ENCODE measurements at regions not wholly inside any gene's neighbourhood (a gene's known extent, or its start where the extent isn't known, plus 50 kb on each side); places are given as distances from the start of the nearest gene placed in this dataset.

DNA sequence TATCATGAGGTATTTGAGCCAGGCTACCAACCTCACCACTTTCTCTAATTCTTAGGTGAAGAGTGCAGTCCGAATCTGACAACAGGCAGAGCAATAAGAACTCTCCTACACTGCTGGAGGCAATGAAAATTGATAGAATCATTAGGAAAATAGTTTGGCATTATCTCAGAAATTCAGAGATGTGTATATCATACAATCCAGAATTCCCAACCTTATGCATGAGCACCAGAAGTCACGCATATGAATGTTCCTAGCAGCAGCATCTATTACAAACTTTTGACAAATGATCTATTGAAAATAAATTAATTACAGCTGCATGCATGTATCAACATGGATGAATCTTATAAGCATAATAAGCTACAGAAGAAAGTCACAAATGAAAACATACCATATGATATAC, 176.9 kb upstream of the CAMK1G start:
- no peak overlapping the region for H3K27ac ChIP-seq (ENCODE audit: low read length)
- ATAC-seq (no peak), DNase-seq (ENCODE audit: low read depth, low spot score) (no peak)
- H3K9me3 ChIP-seq (ENCODE audit: control insufficient read depth, insufficient read depth, low read depth, low read length) = no peaks in the 10 kb centered on the region
- BruUV-seq (replicated peaks) = no TSS peak
- ChIA-PET POLR2A (no interaction called here), CTCF (interaction anchor here (0.7 kb wide), 1 partner anchor 29 kb away, joined by 3 read pairs; no protein-coding TSS in a partner anchor)
- peaks cover 2% of the 10 kb centered on the region; the same call in 1 of the 2 replicates for H3K27me3 ChIP-seq (ENCODE audit: control insufficient read depth, insufficient read depth, low read length)
- intact Hi-C loops (cut with micrococcal nuclease; ENCODE audit: unreplicated experiment) = no loop called here
- in situ Hi-C loops (cut with HindIII; ENCODE audit: low pct_unique_long_range_greater_than_20kb, low sequenced_read_pairs) = no loop called here
- no peak overlapping the region for H3K4me3 ChIP-seq (ENCODE audit: low read depth in 2 of 2, low read length in 2 of 2)
- no peaks in the 10 kb centered on the region for H3K4me1 ChIP-seq (ENCODE audit: control insufficient read depth, insufficient read depth, low read length)
- no peaks in the 10 kb centered on the region for H3K36me3 ChIP-seq (ENCODE audit: control insufficient read depth, insufficient read depth, low read length)
- TF ChIP-seq TCF7L2 (IDR thresholded peaks at IDR 0.05; ENCODE audit: low read depth, low read length) (no peak), POLR2AphosphoS5 (IDR thresholded peaks at IDR 0.05; ENCODE audit: low read depth, low read length) (no peak), SIN3A (IDR thresholded peaks at IDR 0.05; ENCODE audit: borderline replicate concordance, insufficient read depth, low read depth, low read length) (no peak)
- TF ChIP-seq, protein P1, sequence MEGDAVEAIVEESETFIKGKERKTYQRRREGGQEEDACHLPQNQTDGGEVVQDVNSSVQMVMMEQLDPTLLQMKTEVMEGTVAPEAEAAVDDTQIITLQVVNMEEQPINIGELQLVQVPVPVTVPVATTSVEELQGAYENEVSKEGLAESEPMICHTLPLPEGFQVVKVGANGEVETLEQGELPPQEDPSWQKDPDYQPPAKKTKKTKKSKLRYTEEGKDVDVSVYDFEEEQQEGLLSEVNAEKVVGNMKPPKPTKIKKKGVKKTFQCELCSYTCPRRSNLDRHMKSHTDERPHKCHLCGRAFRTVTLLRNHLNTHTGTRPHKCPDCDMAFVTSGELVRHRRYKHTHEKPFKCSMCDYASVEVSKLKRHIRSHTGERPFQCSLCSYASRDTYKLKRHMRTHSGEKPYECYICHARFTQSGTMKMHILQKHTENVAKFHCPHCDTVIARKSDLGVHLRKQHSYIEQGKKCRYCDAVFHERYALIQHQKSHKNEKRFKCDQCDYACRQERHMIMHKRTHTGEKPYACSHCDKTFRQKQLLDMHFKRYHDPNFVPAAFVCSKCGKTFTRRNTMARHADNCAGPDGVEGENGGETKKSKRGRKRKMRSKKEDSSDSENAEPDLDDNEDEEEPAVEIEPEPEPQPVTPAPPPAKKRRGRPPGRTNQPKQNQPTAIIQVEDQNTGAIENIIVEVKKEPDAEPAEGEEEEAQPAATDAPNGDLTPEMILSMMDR (IDR thresholded peaks at IDR 0.05) = no peak
- TF ChIP-seq, protein P2, sequence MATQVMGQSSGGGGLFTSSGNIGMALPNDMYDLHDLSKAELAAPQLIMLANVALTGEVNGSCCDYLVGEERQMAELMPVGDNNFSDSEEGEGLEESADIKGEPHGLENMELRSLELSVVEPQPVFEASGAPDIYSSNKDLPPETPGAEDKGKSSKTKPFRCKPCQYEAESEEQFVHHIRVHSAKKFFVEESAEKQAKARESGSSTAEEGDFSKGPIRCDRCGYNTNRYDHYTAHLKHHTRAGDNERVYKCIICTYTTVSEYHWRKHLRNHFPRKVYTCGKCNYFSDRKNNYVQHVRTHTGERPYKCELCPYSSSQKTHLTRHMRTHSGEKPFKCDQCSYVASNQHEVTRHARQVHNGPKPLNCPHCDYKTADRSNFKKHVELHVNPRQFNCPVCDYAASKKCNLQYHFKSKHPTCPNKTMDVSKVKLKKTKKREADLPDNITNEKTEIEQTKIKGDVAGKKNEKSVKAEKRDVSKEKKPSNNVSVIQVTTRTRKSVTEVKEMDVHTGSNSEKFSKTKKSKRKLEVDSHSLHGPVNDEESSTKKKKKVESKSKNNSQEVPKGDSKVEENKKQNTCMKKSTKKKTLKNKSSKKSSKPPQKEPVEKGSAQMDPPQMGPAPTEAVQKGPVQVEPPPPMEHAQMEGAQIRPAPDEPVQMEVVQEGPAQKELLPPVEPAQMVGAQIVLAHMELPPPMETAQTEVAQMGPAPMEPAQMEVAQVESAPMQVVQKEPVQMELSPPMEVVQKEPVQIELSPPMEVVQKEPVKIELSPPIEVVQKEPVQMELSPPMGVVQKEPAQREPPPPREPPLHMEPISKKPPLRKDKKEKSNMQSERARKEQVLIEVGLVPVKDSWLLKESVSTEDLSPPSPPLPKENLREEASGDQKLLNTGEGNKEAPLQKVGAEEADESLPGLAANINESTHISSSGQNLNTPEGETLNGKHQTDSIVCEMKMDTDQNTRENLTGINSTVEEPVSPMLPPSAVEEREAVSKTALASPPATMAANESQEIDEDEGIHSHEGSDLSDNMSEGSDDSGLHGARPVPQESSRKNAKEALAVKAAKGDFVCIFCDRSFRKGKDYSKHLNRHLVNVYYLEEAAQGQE (IDR thresholded peaks at IDR 0.05; ENCODE audit: insufficient read depth in 1 of 2, low read depth in 2 of 2, low read length in 1 of 2) = no peak

DNA sequence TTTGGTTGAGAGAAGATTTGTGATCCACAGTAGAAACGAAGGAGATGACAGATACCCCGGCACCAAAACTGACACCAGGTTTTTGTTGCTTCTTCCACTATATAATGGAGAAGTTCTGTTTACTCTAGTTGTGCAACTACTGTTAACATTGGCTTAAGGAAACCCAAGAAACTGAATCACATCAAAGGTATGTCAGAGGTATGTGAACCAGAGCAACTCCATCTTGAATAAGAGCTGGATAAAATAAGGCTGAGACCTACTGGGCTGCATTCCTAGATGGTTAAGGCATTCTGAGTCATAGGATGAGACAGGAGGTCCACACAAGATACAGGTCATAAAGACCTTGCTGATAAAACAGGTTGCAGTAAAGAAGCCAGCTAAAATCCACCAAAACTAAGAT, 173.7 kb upstream of the CAMK1G start:
- DNase-seq (ENCODE audit: low read depth, low spot score) = no peak
- Histone ChIP-seq H3K4me1 (ENCODE audit: control insufficient read depth, insufficient read depth, low read length) (no peaks in the 10 kb centered on the region), H3K4me3 (ENCODE audit: low read depth in 2 of 2, low read length in 2 of 2) (no peak overlapping the region), H3K27ac (ENCODE audit: low read length) (no peak overlapping the region), H3K36me3 (ENCODE audit: control insufficient read depth, insufficient read depth, low read length) (no peaks in the 10 kb centered on the region), H3K27me3 (ENCODE audit: control insufficient read depth, insufficient read depth, low read length) (peaks cover 2% of the 10 kb centered on the region; the same call in 1 of the 2 replicates), H3K9me3 (ENCODE audit: control insufficient read depth, insufficient read depth, low read depth, low read length) (no peaks in the 10 kb centered on the region)
- intact Hi-C loops (cut with micrococcal nuclease; ENCODE audit: unreplicated experiment) = no loop called here
- ATAC-seq = no peak
- in situ Hi-C loops (cut with HindIII; ENCODE audit: low pct_unique_long_range_greater_than_20kb, low sequenced_read_pairs) = no loop called here
- TF ChIP-seq, protein P2 (IDR thresholded peaks at IDR 0.05; ENCODE audit: insufficient read depth in 1 of 2, low read depth in 2 of 2, low read length in 1 of 2) = no peak
- TF ChIP-seq, protein P1 (IDR thresholded peaks at IDR 0.05) = no peak
- TF ChIP-seq SIN3A (IDR thresholded peaks at IDR 0.05; ENCODE audit: borderline replicate concordance, insufficient read depth, low read depth, low read length) = no peak
- no peak for TF ChIP-seq TCF7L2 (IDR thresholded peaks at IDR 0.05; ENCODE audit: low read depth, low read length)
- TF ChIP-seq POLR2AphosphoS5 (IDR thresholded peaks at IDR 0.05; ENCODE audit: low read depth, low read length) = no peak
- CTCF ChIA-PET = no interaction called here
- POLR2A ChIA-PET = no interaction called here
- no TSS peak for BruUV-seq (replicated peaks)
